Heart right ventricle (tissue), 16 donors: ENCODE measurements at regions not wholly inside any gene's neighbourhood (a gene's known extent, or its start where the extent isn't known, plus 50 kb on each side); places are given as distances from the start of the nearest gene placed in this dataset.
"Not testable (repeated sequence)": the region's sequence is repeated elsewhere in the genome, so short reads cannot be mapped to it uniquely, and the experiment has no call there.

ENCODE experiments used
- ATAC-seq, 8 donors: fragments of 200-7000 bp; cut with Tn5 transposase; one replicate each; pipeline ENCODE4 v1.9.1; 2020; ENCODE audit warnings: mild to moderate bottlenecking in 8 of 8, moderate library complexity in 8 of 8, moderate number of reproducible peaks in 1 of 8
- DNase-seq, 2 donors: peaks; one replicate each; pipeline ENCODE4 v3.0.0-alpha.2; 2020
- H3K27ac ChIP-seq, 10 donors: fragments of 200-600 bp; sonication (generic) in 2 of 10; one replicate each; pipeline versions ENCODE4 v1.5.0 to v1.8.0; 2020 to 2022; ENCODE audit warnings: mild to moderate bottlenecking in 3 of 10
- H3K27me3 ChIP-seq, 7 donors: fragments of 200-600 bp; one replicate each; pipeline ENCODE4 v1.8.0; 2021 to 2022; ENCODE audit warnings: mild to moderate bottlenecking in 2 of 7
- H3K36me3 ChIP-seq, 9 donors: fragments of 200-600 bp; sonication (generic) in 1 of 9; one replicate each; pipeline versions ENCODE4 v1.5.0 to v1.8.0; 2020 to 2022; ENCODE audit warnings: mild to moderate bottlenecking in 2 of 9
- H3K4me1 ChIP-seq, 9 donors: fragments of 200-600 bp; sonication (generic) in 1 of 9; one replicate each; pipeline versions ENCODE4 v1.5.0 to v1.8.0; 2020 to 2022; ENCODE audit warnings: mild to moderate bottlenecking in 4 of 9
- H3K4me3 ChIP-seq, 10 donors: fragments of 200-600 bp; sonication (generic) in 2 of 10; one replicate each; pipeline versions ENCODE4 v1.5.0 to v1.8.0; 2020 to 2022; ENCODE audit warnings: mild to moderate bottlenecking in 7 of 10, moderate library complexity in 2 of 10
- H3K9me3 ChIP-seq, 11 donors: fragments of 200-600 bp in 10 of 11; sonication (generic) in 2 of 11; one replicate each; pipeline versions ENCODE4 v1.5.0 to v1.8.0; 2013 to 2022; ENCODE audit warnings: mild to moderate bottlenecking in 2 of 11, control low read depth in 1 of 11, moderate library complexity in 1 of 11
- WGBS, 2 donors: extraction: QIAGEN DNeasy Blood & Tissue Kit; methylation state at CpG; one replicate each; pipeline ENCODE4 v1.1.7; 2013; ENCODE audit warnings: inconsistent platforms in 1 of 2; 5-methylcytosine and 5-hydroxymethylcytosine counted together
- intact Hi-C, 10 donors: fragments of 100-400 bp; cut with DNase I; formaldehyde crosslinking; loops; one replicate each; pipeline versions ENCODE4 v1.11.1 to v1.14.2; 2022
- donor health status: Arrhythmogenic right ventricular cardiomyopathy.
- donor health status: ischemic (EF 13 %, LVEDD 7.1; RV severe dilation, severe dysfunction).
- donor health status: healthy with polysubstance abuse.
- donor health status: DM: no; HTN: yes; CAD: no.
- donor health status: DM: no; HTN: no; CAD: no.
- donor health status: ischemic (EF 25% LVEDD 6.9; RV normal size, moderate dysfunction).
- donor health status: ischemic (EF 25% LVEDD 5.7; RV mildly dilated, moderate dysfunction).
- donor health status: healthy.
- donor health status: DM: yes; HTN: yes; CAD: no.
- donor health status: Ischemic cardiomyopathy.
- donor health status: ischemic (EF 35%, LVEDD 5.7; RV mildly dilated, moderate dysfunction).
- donor health status: nonischemic (EF 11% LVEDD 7.7; RV severe dilation, severe dysfunction).
- donor health status: DM: yes; HTN: yes; CAD: no.
- donor health status: PGD.
- donor health status: ischemic (EF 29% LVEDD 5.4; RV normal size, mild dysfunction).
- donor health status: nonischemic (EF 23%, LVEDD 6.1; RV moderate dilation, normal function).

GRCh38 chr7:143704813-143705212, 52.7 kb downstream of the CTAGE6 start:
- ATAC-seq, DNase-seq, H3K36me3 ChIP-seq, H3K27me3 ChIP-seq, H3K4me1 ChIP-seq, H3K4me3 ChIP-seq, H3K27ac ChIP-seq, intact Hi-C loops, H3K9me3 ChIP-seq: not testable (repeated sequence)
- no CpG with 5 or more reads among the region's 4 CpGs for WGBS, 2 donors

GRCh38 chr7:143700759-143701699, 56.5 kb downstream of the CTAGE6 start:
- intact Hi-C loops, DNase-seq: not testable (repeated sequence)
- peak in 3 of 8 donors; percentile 37 to 56 (median 41) for ATAC-seq

More at GRCh38 chr7:143700759-143701699, 56.5 kb downstream of the CTAGE6 start:
- H3K4me3 ChIP-seq, H3K27me3 ChIP-seq, H3K27ac ChIP-seq, H3K36me3 ChIP-seq, H3K9me3 ChIP-seq, H3K4me1 ChIP-seq: not testable (repeated sequence)
- WGBS, 2 donors, result no CpG with 5 or more reads among the region's 23 CpGs
